BE2C (cell line): ENCODE measurements at regions not wholly inside any gene's neighbourhood (a gene's known extent, or its start where the extent isn't known, plus 50 kb on each side); places are given as distances from the start of the nearest gene placed in this dataset.

Source experiments
- DNase-seq: peaks from one replicate; pipeline ENCODE4 v3.0.0-alpha.2; 2020
- H3K27me3 ChIP-seq: fragments of 250-450 bp; sonication (Bioruptor Pico); 2 replicates; pipeline ENCODE4 v1.5.1; 2020; ENCODE audit warnings: mild to moderate bottlenecking
- H3K36me3 ChIP-seq: fragments of 250-450 bp; sonication (Bioruptor Pico); 2 replicates; pipeline ENCODE4 v1.5.1; 2020; ENCODE audit warnings: mild to moderate bottlenecking
- H3K4me1 ChIP-seq: fragments of 250-450 bp; sonication (Bioruptor Pico); 2 replicates; pipeline ENCODE4 v1.5.1; 2020
- H3K4me3 ChIP-seq: 2 replicates; pipeline ENCODE4 v1.5.1; 2011; ENCODE audit warnings: low read depth, low read length
- H3K9me3 ChIP-seq: fragments of 250-450 bp; sonication (Bioruptor Pico); 2 replicates; pipeline ENCODE4 v1.5.1; 2020
- TF ChIP-seq, protein P1 (sequence below): IDR thresholded peaks from 2 replicates; pipeline ENCODE4 v1.5.1; 2012; ENCODE audit warnings: mild to moderate bottlenecking, low read depth, low read length

DNA sequence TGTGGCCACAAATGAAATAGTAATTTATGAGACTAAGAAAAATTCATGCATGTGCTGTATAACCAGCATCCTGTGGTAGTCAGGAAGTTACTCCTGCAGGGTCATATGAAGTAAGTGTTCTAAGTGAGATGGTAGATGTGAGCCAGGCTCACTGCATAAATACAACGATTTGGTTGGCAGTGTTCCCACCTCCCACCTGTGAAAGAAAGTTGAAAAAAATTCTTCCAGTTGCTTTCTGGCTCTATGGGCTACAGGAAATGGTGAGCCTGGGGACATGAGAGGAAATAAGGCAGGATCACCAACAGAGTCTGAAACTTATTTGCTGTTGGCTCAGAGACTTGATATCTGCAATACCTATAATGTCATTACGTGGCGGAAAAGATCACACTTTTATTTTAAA lies 301.7 kb upstream of the SPRY2 start:
- Histone ChIP-seq H3K9me3 (no peaks in the 10 kb centered on the region), H3K27me3 (no peaks in the 10 kb centered on the region), H3K36me3 (no peaks in the 10 kb centered on the region), H3K4me3 (no peak overlapping the region), H3K4me1 (no peaks in the 10 kb centered on the region)
- TF ChIP-seq, protein P1, sequence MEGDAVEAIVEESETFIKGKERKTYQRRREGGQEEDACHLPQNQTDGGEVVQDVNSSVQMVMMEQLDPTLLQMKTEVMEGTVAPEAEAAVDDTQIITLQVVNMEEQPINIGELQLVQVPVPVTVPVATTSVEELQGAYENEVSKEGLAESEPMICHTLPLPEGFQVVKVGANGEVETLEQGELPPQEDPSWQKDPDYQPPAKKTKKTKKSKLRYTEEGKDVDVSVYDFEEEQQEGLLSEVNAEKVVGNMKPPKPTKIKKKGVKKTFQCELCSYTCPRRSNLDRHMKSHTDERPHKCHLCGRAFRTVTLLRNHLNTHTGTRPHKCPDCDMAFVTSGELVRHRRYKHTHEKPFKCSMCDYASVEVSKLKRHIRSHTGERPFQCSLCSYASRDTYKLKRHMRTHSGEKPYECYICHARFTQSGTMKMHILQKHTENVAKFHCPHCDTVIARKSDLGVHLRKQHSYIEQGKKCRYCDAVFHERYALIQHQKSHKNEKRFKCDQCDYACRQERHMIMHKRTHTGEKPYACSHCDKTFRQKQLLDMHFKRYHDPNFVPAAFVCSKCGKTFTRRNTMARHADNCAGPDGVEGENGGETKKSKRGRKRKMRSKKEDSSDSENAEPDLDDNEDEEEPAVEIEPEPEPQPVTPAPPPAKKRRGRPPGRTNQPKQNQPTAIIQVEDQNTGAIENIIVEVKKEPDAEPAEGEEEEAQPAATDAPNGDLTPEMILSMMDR, result no peak
- no peak for DNase-seq

DNA sequence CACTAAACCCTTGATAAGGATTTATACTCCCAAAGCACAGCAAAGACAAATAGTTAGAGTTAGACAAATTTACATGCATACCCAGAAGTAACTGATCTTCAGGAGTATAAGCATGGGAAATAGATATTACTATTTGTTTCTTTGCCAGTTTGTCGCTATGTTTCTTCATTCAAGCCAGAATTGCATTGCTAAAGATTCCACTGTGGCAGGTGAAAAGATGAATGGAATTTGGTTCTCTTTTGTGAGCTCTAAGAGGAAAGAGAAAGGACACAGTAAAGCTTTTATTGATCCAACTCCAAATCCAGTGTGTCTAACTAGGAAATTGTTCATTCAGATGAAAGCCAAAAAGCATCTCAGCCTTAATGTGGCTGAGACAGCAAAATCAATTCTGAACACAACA lies 292.3 kb upstream of the SPRY2 start:
- no peaks in the 10 kb centered on the region for H3K9me3 ChIP-seq
- no peak overlapping the region for H3K4me3 ChIP-seq
- H3K27me3 ChIP-seq, result no peaks in the 10 kb centered on the region
- no peaks in the 10 kb centered on the region for H3K4me1 ChIP-seq
- DNase-seq, result no peak
- TF ChIP-seq, protein P1, result no peak
- no peaks in the 10 kb centered on the region for H3K36me3 ChIP-seq

DNA sequence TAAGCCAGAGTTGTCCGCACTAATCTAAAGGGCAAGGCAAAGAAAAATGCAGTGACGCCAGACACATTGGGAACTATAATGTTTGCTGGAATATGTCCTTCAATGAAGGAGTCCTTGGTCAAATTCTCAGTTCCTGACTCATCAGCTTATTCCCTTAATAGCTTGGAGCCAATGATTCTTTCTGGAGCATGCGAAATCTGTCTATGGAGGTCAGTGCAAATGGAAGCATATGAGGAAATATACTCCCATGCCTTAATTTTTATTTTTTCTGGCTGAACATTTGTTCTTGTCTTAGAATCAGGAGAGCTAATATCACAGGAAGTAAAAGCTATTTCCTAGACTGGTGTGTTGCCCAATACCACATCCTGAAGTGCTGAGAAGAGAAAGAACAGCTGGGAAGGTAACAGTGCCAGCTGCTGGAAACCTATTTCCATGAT lies 289.8 kb upstream of the SPRY2 start:
- TF ChIP-seq, protein P1, result no peak
- Histone ChIP-seq H3K36me3 (no peaks in the 10 kb centered on the region), H3K4me1 (no peaks in the 10 kb centered on the region), H3K27me3 (no peaks in the 10 kb centered on the region), H3K9me3 (no peaks in the 10 kb centered on the region), H3K4me3 (no peak overlapping the region)
- DNase-seq, result no peak

DNA sequence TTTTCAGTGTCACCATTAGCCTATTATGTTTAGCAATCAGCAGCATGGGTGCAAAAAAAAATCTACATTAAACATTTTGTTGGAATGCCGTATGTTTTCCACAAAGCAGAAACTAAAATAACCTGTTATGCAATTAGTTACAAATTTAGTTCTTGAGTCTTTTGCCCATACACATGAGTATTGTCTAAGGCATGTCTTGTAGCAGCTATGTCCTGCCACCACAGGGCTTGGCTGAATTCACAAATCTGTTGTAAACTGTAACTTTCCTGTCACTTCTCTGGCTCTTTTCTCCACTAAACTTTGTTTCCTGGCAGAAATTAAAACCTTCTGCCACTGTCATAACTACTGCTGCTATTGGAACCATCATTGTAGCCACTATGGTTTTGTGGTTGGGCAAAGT lies 277.9 kb upstream of the SPRY2 start:
- Histone ChIP-seq H3K27me3 (no peaks in the 10 kb centered on the region), H3K4me1 (no peaks in the 10 kb centered on the region), H3K9me3 (no peaks in the 10 kb centered on the region; the same call in 1 of the 2 replicates), H3K36me3 (no peaks in the 10 kb centered on the region), H3K4me3 (no peak overlapping the region)
- DNase-seq, result no peak
- TF ChIP-seq, protein P1, result no peak

DNA sequence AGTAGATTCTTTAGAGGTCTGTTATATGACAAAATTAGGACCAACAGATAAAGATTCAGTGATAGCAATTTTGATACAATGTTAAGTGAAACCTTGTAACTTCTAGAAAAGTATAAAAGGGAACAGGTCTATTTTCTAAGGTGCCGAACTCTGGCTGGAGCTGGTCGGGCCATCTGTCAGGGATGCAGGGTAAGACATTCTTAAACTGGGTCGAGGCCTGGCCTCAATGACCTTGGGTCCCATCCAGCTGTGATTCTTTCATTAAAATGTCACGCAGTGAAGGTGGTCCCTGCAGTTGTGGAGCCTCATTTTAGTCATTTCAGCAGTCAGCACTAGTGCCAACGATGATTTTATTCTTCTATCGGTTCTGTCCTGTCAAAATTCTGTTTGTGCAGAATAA lies 271.9 kb upstream of the SPRY2 start:
- no peaks in the 10 kb centered on the region for H3K36me3 ChIP-seq
- H3K9me3 ChIP-seq, result no peaks in the 10 kb centered on the region
- no peaks in the 10 kb centered on the region for H3K4me1 ChIP-seq
- no peak for DNase-seq
- no peak overlapping the region for H3K4me3 ChIP-seq
- TF ChIP-seq, protein P1, result no peak
- H3K27me3 ChIP-seq, result no peaks in the 10 kb centered on the region

DNA sequence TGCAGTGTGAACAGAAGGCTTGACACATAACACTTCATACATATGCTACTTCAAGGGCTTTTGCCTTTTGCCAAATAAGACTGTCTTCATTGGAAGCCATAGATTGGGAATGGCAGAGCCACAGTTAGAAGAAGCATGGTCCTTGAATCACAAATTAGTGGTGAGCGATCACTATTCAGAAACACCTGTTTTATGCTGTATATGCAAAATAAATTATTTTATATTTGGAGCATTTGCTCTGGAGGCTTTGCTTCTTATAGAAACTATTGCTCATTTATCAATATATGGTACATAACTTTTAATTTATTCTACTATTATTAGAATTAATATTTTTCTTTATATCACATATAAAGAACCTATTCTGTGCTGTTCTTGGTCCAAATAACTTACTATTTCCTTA lies 270.4 kb upstream of the SPRY2 start:
- Histone ChIP-seq H3K4me1 (no peaks in the 10 kb centered on the region), H3K9me3 (no peaks in the 10 kb centered on the region), H3K4me3 (no peak overlapping the region), H3K27me3 (no peaks in the 10 kb centered on the region), H3K36me3 (no peaks in the 10 kb centered on the region)
- no peak for DNase-seq
- TF ChIP-seq, protein P1, result no peak
